Right ventricle myocardium superior (tissue), 1 donor: ENCODE measurements at regions not wholly inside any gene's neighbourhood (a gene's known extent, or its start where the extent isn't known, plus 50 kb on each side); places are given as distances from the start of the nearest gene placed in this dataset.

Experiments
- ATAC-seq: fragments of 200-7000 bp; cut with Tn5 transposase; one replicate; pipeline ENCODE4 v1.9.1; 2020; ENCODE audit warnings: mild to moderate bottlenecking; ENCODE audit not compliant: poor library complexity
- DNase-seq: peaks from one replicate; pipeline ENCODE4 v3.0.0-alpha.2; 2020
- intact Hi-C: fragments of 100-400 bp; cut with DNase I; formaldehyde crosslinking; loops from one replicate; pipeline ENCODE4 v1.11.2; 2022
- donor health status: DM: no; HTN: yes; CAD: no; lungs with severe emphysema.

GRCh38 chr2:146119586-146119985, 1599.7 kb upstream of the ZEB2 start:
- intact Hi-C loops: no loop called here
- ATAC-seq (no peak), DNase-seq (no peak)

GRCh38 chr2:146108993-146109392, 1589.1 kb upstream of the ZEB2 start:
- no peak for ATAC-seq
- intact Hi-C loops: no loop called here
- no peak for DNase-seq

DNA sequence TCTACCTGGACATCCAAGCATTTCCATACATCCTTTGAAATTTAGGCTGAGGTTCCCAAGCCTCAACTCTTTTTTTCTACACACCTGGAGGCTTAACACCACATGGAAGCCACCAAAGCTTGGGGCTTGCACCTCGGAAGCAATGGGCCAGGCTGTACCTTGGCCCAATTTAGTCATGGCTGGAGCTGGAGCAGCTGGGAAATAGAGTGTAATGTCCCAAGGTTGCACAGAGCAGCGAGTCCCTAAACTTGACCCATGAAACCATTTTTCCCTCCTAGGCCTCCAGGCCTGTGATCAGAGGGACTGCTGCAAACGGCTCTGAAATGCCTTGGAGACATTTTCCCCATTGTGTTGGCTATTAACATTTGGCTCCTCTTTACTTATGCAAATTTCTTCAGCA, 1574.3 kb upstream of the ZEB2 start:
- ATAC-seq (no peak), DNase-seq (no peak)
- intact Hi-C loops: no loop called here

GRCh38 chr2:146081459-146081858, 1561.5 kb upstream of the ZEB2 start:
- no peak for ATAC-seq

GRCh38 chr2:146080925-146081324, 1561.0 kb upstream of the ZEB2 start:
- ATAC-seq (no peak), DNase-seq (no peak)
- intact Hi-C loops: no loop called here

More at GRCh38 chr2:146081459-146081858, 1561.5 kb upstream of the ZEB2 start:
- no peak for DNase-seq
- intact Hi-C loops: no loop called here

DNA sequence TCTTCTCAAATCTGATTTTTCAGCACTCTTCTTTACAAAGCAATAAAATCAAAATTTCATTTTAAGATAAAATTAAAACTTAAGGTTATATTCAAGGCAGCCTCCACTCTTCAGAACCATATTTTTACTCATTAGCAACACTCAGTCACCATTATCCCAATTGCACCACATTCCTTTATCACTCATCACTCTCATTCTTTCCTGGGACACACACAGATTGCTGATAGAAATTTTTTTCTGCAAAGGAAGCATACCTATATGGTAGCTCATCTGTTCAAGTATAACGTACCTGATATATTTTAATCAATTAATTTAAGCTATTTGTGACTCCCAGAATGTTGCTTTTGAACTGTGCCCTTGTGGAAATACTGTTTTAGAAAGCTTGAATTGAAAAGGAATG, 1559.3 kb upstream of the ZEB2 start:
- intact Hi-C loops: no loop called here
- no peak for ATAC-seq

GRCh38 chr2:146077156-146077555, 1557.2 kb upstream of the ZEB2 start:
- ATAC-seq: no peak
- intact Hi-C loops: no loop called here
- DNase-seq: no peak

More for the DNA sequence above, 1559.3 kb upstream of the ZEB2 start:
- DNase-seq: no peak

DNA sequence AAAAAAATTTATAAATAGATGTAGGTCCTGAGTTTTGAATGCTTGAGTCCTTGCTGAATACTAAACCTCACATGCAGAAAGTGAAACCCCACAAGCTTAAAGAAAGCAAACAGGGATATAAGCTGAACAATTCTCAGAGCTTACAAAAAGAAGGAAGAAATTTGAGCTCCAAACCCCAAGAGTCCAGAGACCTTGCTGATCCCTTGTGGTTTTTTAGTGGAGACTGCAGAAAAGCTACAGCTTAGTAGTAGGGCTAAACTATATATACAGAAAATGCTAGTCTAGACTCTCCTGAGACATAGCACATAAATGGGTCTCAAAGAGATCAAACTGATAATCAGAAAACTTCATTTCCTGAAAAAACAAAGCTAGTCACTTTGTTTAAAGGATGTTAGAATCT, 1548.1 kb upstream of the ZEB2 start:
- ATAC-seq (no peak), DNase-seq (no peak)
- intact Hi-C loops: no loop called here

- ATAC-seq (no peak), DNase-seq (no peak)
These were observed 1528.2 kb upstream of the ZEB2 start for GRCh38 chr2:146048141-146048540.

DNA sequence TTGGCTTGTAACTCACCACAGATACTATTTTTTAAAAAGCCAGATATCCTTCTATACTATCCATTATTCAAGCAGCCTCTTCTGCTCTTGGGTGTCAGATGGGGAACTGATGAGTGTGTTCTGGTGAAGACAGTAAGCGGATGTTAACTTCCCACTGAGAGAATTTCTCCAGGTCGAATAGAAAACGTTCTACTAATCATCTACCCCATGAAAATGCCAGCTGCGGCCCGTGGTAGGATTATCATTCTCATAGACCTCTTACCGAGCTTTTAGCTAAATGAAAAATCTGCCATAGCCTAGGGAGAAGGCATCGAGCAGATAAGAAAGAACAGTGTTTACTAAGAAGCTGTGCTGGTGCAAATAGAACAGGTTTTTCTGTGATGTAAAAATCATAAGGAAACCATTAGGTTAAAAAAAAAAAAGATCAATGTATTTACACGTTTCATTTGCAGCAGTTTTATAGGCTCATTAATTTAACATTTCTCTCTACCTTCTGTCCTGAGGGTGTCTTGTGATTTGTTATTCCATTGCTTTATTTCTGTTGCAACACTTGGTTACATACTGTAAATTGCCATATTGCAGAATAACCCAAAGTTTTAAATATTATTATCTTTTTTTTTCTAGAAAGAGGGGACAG, 1521.5 kb upstream of the ZEB2 start:
- intact Hi-C loops: no loop called here
- DNase-seq: no peak
- ATAC-seq: no peak

More at GRCh38 chr2:146048141-146048540, 1528.2 kb upstream of the ZEB2 start:
- intact Hi-C loops: no loop called here

DNA sequence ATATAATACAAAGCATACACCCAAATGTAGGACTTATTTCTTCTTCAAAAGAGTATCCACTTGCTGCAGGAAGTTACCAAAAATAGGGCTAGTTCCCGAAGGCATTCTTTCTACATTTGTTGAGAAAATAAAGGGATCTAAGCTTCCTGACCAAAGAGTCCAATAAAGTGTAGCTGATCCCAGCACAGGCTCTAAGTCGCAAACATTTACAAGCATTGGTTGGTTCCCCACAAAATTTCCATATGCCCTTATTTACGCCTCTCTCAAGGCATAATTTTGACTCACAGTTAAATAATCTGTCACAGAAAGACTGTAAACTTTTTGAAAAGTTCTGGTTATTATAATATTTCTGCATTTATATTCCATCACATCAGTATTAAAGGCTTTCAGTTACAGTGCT, 1520.1 kb upstream of the ZEB2 start:
- intact Hi-C loops: no loop called here
- DNase-seq (no peak), ATAC-seq (no peak)

DNA sequence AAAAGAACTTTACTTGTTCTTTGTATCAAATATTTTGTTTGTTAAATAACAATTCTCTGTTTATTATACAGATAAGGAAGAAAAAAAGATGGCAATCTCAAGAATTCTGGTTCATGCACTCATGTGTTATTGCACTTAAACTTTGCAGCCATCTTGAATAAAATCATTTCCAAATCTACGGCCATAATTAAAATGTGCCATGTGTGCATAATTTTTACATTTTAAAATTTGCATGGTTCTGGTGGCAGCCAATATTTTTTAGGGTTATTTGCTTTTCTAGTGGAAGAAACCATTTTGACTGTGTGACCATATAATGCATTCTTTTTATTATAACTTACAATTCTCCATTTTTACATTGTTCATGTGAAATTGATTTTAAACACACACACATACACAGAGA, 1518.1 kb upstream of the ZEB2 start:
- DNase-seq (no peak), ATAC-seq (no peak)
- intact Hi-C loops: no loop called here

DNA sequence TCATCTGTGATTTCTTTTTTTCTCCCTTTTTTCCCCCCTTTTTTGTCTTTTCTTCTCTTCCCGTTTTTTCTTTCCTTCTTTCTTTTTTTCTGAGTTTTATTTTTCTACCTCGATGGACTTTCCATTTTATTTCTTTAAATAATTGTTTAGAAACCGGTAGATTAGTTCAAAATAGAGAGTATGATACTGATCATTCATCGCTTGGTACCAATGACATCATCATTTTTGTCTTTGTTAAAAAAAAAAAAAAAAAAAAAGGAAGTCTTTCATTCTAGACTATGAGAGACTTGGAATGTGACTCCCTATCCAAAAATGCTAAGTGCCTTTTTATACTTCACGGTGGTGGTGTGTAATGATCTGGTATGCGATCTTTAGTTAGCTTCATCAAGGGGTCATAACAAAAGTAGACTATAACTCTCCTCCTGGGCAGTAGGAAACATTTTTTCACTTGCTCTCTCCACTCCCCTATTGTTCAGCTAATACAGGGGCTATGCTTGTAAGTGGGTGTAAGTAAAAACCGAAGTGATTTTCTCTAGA, 1517.5 kb upstream of the ZEB2 start:
- intact Hi-C loops: no loop called here
- DNase-seq: no peak
- no peak for ATAC-seq

GRCh38 chr2:146031158-146031557, 1511.2 kb upstream of the ZEB2 start:
- DNase-seq: no peak
- intact Hi-C loops: no loop called here
- ATAC-seq: no peak

- intact Hi-C loops: no loop called here
These were observed 1507.2 kb upstream of the ZEB2 start for GRCh38 chr2:146027156-146027555.

DNA sequence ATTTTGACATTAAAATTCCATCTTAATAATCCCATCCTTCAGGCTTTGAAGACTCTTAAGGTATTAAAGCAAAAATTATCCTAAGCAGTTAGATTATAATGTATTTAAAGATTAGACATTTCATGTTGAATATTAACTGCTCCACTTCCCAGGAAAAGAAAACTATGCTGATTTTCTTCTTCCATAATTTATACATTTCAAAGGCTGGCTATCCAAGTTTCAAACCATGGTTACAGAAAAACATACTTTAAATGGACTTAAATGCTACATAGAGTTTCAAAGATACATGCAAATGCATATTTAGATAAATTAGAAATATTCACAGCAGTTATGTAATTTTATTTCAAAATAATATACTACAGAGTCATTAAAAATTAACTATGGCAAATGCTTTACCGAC, 1505.6 kb upstream of the ZEB2 start:
- no peak for DNase-seq
- intact Hi-C loops: no loop called here
- no peak for ATAC-seq

More at GRCh38 chr2:146027156-146027555, 1507.2 kb upstream of the ZEB2 start:
- ATAC-seq (no peak), DNase-seq (no peak)

DNA sequence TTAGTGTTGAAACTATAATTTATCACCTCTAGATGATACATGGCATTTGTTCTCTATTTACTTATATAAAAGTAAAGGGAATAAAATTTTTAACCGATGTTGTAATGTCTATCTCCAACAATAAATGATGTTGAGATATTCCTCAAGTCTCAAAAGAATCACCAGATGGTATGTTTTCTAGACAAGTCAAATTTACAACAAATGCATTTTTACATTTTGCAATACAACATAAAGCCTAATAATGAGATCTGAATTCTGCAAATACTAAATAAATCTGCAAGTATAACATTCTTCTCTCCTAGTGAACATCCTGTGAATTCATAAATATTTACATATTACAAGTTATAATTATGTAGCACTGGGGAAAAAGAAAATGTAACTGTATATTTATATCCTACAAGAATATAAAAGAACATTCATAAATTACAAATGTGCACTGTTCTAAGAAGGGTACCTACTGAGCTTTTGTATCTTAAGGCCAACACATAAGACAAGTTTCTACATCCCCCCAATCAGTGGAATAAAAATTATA, 1504.4 kb upstream of the ZEB2 start:
- ATAC-seq: no peak
- DNase-seq: no peak
- intact Hi-C loops: no loop called here

DNA sequence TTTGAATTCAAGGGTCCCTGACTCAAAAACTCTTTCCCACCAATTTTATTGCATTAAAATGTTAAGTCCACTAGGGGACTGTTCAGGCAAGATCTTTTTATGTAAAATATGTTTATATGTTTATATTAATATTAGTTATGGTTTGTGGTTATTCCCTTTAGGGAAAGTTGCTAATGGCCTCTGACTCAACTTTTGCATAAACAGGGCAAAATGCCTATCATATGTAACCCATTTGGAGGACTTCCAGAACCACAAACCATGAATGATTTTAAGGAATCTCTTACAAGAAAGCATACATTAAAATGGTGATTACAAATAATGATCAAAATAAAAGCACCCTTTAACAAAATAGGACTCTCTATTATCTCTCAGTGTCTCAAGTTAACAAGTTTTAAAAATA, 1484.5 kb upstream of the ZEB2 start:
- intact Hi-C loops: no loop called here
- no peak for ATAC-seq

GRCh38 chr2:146003337-146003736, 1483.4 kb upstream of the ZEB2 start:
- intact Hi-C loops: no loop called here
- ATAC-seq: no peak
- DNase-seq: no peak

More for the DNA sequence above, 1484.5 kb upstream of the ZEB2 start:
- no peak for DNase-seq

- intact Hi-C loops: no loop called here
- ATAC-seq (no peak), DNase-seq (no peak)
These were observed 1475.0 kb upstream of the ZEB2 start for GRCh38 chr2:145994910-145995309.

GRCh38 chr2:145992572-145992971, 1472.7 kb upstream of the ZEB2 start:
- no peak for DNase-seq
- intact Hi-C loops: no loop called here

More at GRCh38 chr2:145992572-145992971, 1472.7 kb upstream of the ZEB2 start:
- ATAC-seq: no peak
